ENCODE measurements at regions not wholly inside any gene's neighbourhood (a gene's known extent, or its start where the extent isn't known, plus 50 kb on each side); places are given as distances from the start of the nearest gene placed in this dataset.

GRCh38 chr4:81574991-81575390 is 103.3 kb upstream of the RASGEF1B start:
- no CpG with 5 or more reads among the region's 3 CpGs for WGBS (ENCODE audit: insufficient coverage)
- Mint-ChIP-seq H3K27me3 (no peaks in the 10 kb centered on the region), H3K27ac (no peak overlapping the region), H3K9me3 (ENCODE audit: insufficient read depth) (no peaks in the 10 kb centered on the region), H3K4me3 (no peak overlapping the region), H3K4me1 (peaks cover 27% of the 10 kb centered on the region)
- intact Hi-C loops (cut with micrococcal nuclease), result loop anchor here (2.0 kb wide), 1 partner anchor 16 kb away; no protein-coding TSS in a partner anchor
- no peaks in the 10 kb centered on the region for H3K79me2 ChIP-seq (ENCODE audit: control insufficient read depth, insufficient read depth, low read length)
- H3K4me1 ChIP-seq (ENCODE audit: control insufficient read depth in 2 of 2, insufficient read depth in 2 of 2, low read length in 2 of 2), result peaks cover 17 to 22% of the 10 kb centered on the region in 2 donors
- no peak overlapping the region for H3K4me3 ChIP-seq (ENCODE audit: control extremely low read depth in 1 of 5, extremely low read depth in 1 of 5, insufficient read depth in 1 of 5, low read depth in 2 of 5, low read length in 4 of 5)
- ATAC-seq (ENCODE audit: low read depth), result no peak
- no peaks in the 10 kb centered on the region for H4K20me1 ChIP-seq (ENCODE audit: control insufficient read depth, insufficient read depth, low read length, poor library complexity, severe bottlenecking)
- CTCF ChIA-PET, result no interaction called here
- no peaks in the 10 kb centered on the region for H3K27me3 ChIP-seq (replicated peaks in 1 of 4; ENCODE audit: control extremely low read depth in 1 of 4, control insufficient read depth in 3 of 4, insufficient read depth in 4 of 4, low read length in 3 of 4)
- POLR2A ChIA-PET, result interaction anchor here (0.7 kb wide), 1 partner anchor 11 kb away, joined by 3 read pairs; no protein-coding TSS in a partner anchor
- H3K4me2 ChIP-seq (replicated peaks; ENCODE audit: low read depth, low read length, poor library complexity, severe bottlenecking), result no peak overlapping the region
- no peak overlapping the region for H2AFZ ChIP-seq (ENCODE audit: insufficient read depth, low read depth, low read length, poor library complexity, severe bottlenecking)
- no peaks in the 10 kb centered on the region for H3K36me3 ChIP-seq (replicated peaks in 1 of 2; ENCODE audit: control extremely low read depth in 1 of 2, control insufficient read depth in 1 of 2, extremely low read depth in 1 of 2, insufficient read depth in 2 of 2, low read length in 1 of 2)
- no peak overlapping the region for H3K27ac ChIP-seq (ENCODE audit: low read length in 2 of 2)
- H3K9ac ChIP-seq (ENCODE audit: low read length), result no peak overlapping the region
- no peaks in the 10 kb centered on the region for H3K9me3 ChIP-seq (ENCODE audit: control extremely low read depth in 1 of 3, control insufficient read depth in 2 of 3, insufficient read depth in 1 of 3, low read length in 2 of 3)
- TF ChIP-seq EZH2 (IDR thresholded peaks at IDR 0.05; ENCODE audit: borderline replicate concordance, insufficient read depth, low read depth, low read length, poor library complexity, severe bottlenecking) (no peak), CTCF (IDR thresholded peaks at IDR 0.05) (no peak)
- DNase-seq, result no peak

- Histone ChIP-seq H3K4me3 (ENCODE audit: control extremely low read depth in 1 of 5, extremely low read depth in 1 of 5, insufficient read depth in 1 of 5, low read depth in 2 of 5, low read length in 4 of 5) (no peak overlapping the region), H3K4me1 (ENCODE audit: control insufficient read depth in 2 of 2, insufficient read depth in 2 of 2, low read length in 2 of 2) (peaks cover 17 to 22% of the 10 kb centered on the region in 2 donors), H2AFZ (ENCODE audit: insufficient read depth, low read depth, low read length, poor library complexity, severe bottlenecking) (no peak overlapping the region), H3K9me3 (ENCODE audit: control extremely low read depth in 1 of 3, control insufficient read depth in 2 of 3, insufficient read depth in 1 of 3, low read length in 2 of 3) (no peaks in the 10 kb centered on the region), H4K20me1 (ENCODE audit: control insufficient read depth, insufficient read depth, low read length, poor library complexity, severe bottlenecking) (no peaks in the 10 kb centered on the region), H3K9ac (ENCODE audit: low read length) (no peak overlapping the region), H3K4me2 (replicated peaks; ENCODE audit: low read depth, low read length, poor library complexity, severe bottlenecking) (peak overlapping the region; percentile 35), H3K36me3 (replicated peaks in 1 of 2; ENCODE audit: control extremely low read depth in 1 of 2, control insufficient read depth in 1 of 2, extremely low read depth in 1 of 2, insufficient read depth in 2 of 2, low read length in 1 of 2) (no peaks in the 10 kb centered on the region), H3K27me3 (replicated peaks in 1 of 4; ENCODE audit: control extremely low read depth in 1 of 4, control insufficient read depth in 3 of 4, insufficient read depth in 4 of 4, low read length in 3 of 4) (no peaks in the 10 kb centered on the region), H3K79me2 (ENCODE audit: control insufficient read depth, insufficient read depth, low read length) (no peaks in the 10 kb centered on the region), H3K27ac (ENCODE audit: low read length in 2 of 2) (no peak overlapping the region)
- WGBS (ENCODE audit: insufficient coverage), result no CpG with 5 or more reads among the region's 4 CpGs
- intact Hi-C loops (cut with micrococcal nuclease), result loop anchor here (2.0 kb wide), 1 partner anchor 17 kb away; no protein-coding TSS in a partner anchor
- ATAC-seq (ENCODE audit: low read depth) (peak; percentile 63), DNase-seq (peak; percentile 43)
- CTCF ChIA-PET, result no interaction called here
- no peaks in the 10 kb centered on the region for H3K9me3 Mint-ChIP-seq (ENCODE audit: insufficient read depth)
- H3K4me3 Mint-ChIP-seq, result peak overlapping the region; percentile 8
- no peak overlapping the region for H3K27ac Mint-ChIP-seq
- no peaks in the 10 kb centered on the region for H3K27me3 Mint-ChIP-seq
- peaks cover 27% of the 10 kb centered on the region for H3K4me1 Mint-ChIP-seq
- POLR2A ChIA-PET, result no interaction called here
- TF ChIP-seq CTCF (IDR thresholded peaks at IDR 0.05) (no peak), EZH2 (IDR thresholded peaks at IDR 0.05; ENCODE audit: borderline replicate concordance, insufficient read depth, low read depth, low read length, poor library complexity, severe bottlenecking) (no peak)
Measured at GRCh38 chr4:81573840-81574239, 102.1 kb upstream of the RASGEF1B start.
